Ovary (tissue), 7 donors: ENCODE measurements at regions not wholly inside any gene's neighbourhood (a gene's known extent, or its start where the extent isn't known, plus 50 kb on each side); places are given as distances from the start of the nearest gene placed in this dataset.

Experiments used
- DNase-seq, 5 donors: peaks; one replicate each; pipeline ENCODE4 v3.0.0-alpha.2; 2019 to 2020
- H3K27ac ChIP-seq, 2 donors: fragments of 200-600 bp; one replicate each; pipeline versions ENCODE4 v1.5.1 to v1.8.0; 2019 to 2022
- H3K27me3 ChIP-seq: fragments of 200-600 bp; one replicate; pipeline ENCODE4 v1.8.0; 2022
- H3K36me3 ChIP-seq: fragments of 200-600 bp; sonication (generic); one replicate; pipeline ENCODE4 v1.5.1; 2019
- H3K4me1 ChIP-seq: one replicate; pipeline ENCODE4 v1.8.1; 2013; ENCODE audit warnings: mild to moderate bottlenecking, moderate library complexity; ENCODE audit not compliant: insufficient read depth
- H3K4me3 ChIP-seq: fragments of 200-600 bp; sonication (generic); one replicate; pipeline ENCODE4 v1.5.1; 2017
- H3K9me3 ChIP-seq, 2 donors: fragments of 200-600 bp in 1 of 2; sonication (generic) in 1 of 2; one replicate each; pipeline versions ENCODE4 v1.5.1 to v1.8.1; 2013 to 2019; ENCODE audit warnings: mild to moderate bottlenecking in 1 of 2, moderate library complexity in 1 of 2
- EP300 ChIP-seq: sonication (generic); formaldehyde crosslinking; IDR thresholded peaks from one replicate; pipeline ENCODE4 v1.6.1; 2017; ENCODE audit warnings: antibody characterized with exemption
- POLR2A ChIP-seq: fragments of 450-650 bp; IDR thresholded peaks from one replicate; pipeline ENCODE4 v1.6.1; 2017; ENCODE audit warnings: antibody characterized with exemption, mild to moderate bottlenecking, moderate library complexity
- WGBS, 3 donors: extraction: QIAGEN DNeasy Blood & Tissue Kit in 1 of 3; methylation state at CpG; one replicate each; pipeline versions ENCODE4 v1.1.5 to v1.1.7; 2013 to 2017; 5-methylcytosine and 5-hydroxymethylcytosine counted together
- intact Hi-C, 4 donors: fragments of 100-400 bp; cut with DNase I; formaldehyde crosslinking; loops; one replicate each; pipeline versions ENCODE4 v1.11.0 to v1.15.1; 2022 to 2023
- TF ChIP-seq, protein P1 (sequence below), 3 donors: fragments of 450-650 bp in 2 of 3; fragments of 200-600 bp in 1 of 3; IDR thresholded peaks; one replicate each; pipeline versions ENCODE4 v1.5.1 to v1.8.0; 2016 to 2022; ENCODE audit warnings: antibody characterized with exemption in 3 of 3, mild to moderate bottlenecking in 1 of 3
- donor health status: DM: no; HTN: no; CAD: no; lungs with moderate emphysema.
- donor health status: DM: no; HTN: no; CAD: no.
- donor health status: Bipolar disorder and iron deficiency.
- donor health status: DM: no; HTN: no; CAD: no.
- donor health status: DM: yes; HTN: yes; CAD: no.

- 58 to 61% (median 61%) methylated on average over 2 of the region's 2 CpGs for WGBS, 3 donors
- no peak for DNase-seq
These were observed 363.6 kb upstream of the C1orf174 start for GRCh38 chr1:4263699-4264098.

DNA sequence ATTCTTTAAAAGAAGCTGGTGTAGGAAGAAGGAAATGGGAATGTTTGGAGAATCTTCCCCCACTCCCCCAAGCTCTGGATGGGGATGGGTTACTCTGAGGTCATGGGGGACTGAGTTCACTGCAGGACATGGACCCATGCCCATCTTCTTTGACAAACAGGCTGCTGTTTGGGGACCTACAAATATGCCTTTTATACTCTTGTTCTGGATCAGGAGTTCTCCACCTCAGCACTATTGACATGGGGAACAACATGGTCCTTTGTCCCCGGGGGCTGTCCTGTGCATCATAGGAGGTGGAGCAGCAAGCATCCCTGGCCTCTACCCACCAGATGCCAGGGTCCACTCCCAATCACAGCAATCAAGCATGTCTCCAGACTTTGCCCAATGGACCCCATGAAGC lies 365.8 kb upstream of the C1orf174 start:
- no peak for DNase-seq
- intact Hi-C loops, result loop anchor here in 1 of 4 donors (5.0 kb wide), 1 partner anchor 101 kb away; no protein-coding TSS in a partner anchor
- WGBS, 3 donors, result 70 to 82% (median 74%) methylated on average over 1 of the region's 1 CpG
- Histone ChIP-seq H3K4me3 (no peak overlapping the region), H3K9me3 (no peaks in the 10 kb centered on the region), H3K27ac (no peak overlapping the region), H3K36me3 (no peaks in the 10 kb centered on the region), H3K4me1 (no peaks in the 10 kb centered on the region), H3K27me3 (no peaks in the 10 kb centered on the region)
- TF ChIP-seq POLR2A (no peak), EP300 (no peak)
- TF ChIP-seq, protein P1, sequence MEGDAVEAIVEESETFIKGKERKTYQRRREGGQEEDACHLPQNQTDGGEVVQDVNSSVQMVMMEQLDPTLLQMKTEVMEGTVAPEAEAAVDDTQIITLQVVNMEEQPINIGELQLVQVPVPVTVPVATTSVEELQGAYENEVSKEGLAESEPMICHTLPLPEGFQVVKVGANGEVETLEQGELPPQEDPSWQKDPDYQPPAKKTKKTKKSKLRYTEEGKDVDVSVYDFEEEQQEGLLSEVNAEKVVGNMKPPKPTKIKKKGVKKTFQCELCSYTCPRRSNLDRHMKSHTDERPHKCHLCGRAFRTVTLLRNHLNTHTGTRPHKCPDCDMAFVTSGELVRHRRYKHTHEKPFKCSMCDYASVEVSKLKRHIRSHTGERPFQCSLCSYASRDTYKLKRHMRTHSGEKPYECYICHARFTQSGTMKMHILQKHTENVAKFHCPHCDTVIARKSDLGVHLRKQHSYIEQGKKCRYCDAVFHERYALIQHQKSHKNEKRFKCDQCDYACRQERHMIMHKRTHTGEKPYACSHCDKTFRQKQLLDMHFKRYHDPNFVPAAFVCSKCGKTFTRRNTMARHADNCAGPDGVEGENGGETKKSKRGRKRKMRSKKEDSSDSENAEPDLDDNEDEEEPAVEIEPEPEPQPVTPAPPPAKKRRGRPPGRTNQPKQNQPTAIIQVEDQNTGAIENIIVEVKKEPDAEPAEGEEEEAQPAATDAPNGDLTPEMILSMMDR (IDR thresholded peaks at IDR 0.05), result no peak

More at GRCh38 chr1:4263699-4264098, 363.6 kb upstream of the C1orf174 start:
- no peaks in the 10 kb centered on the region for H3K4me1 ChIP-seq
- H3K36me3 ChIP-seq, result no peaks in the 10 kb centered on the region
- no peak overlapping the region for H3K4me3 ChIP-seq
- H3K27me3 ChIP-seq, result no peaks in the 10 kb centered on the region
- TF ChIP-seq, protein P1 (IDR thresholded peaks at IDR 0.05), result no peak
- no peak for TF ChIP-seq EP300
- no peak for TF ChIP-seq POLR2A
- no peak overlapping the region for H3K27ac ChIP-seq
- no peaks in the 10 kb centered on the region for H3K9me3 ChIP-seq
- intact Hi-C loops, result no loop called here

DNA sequence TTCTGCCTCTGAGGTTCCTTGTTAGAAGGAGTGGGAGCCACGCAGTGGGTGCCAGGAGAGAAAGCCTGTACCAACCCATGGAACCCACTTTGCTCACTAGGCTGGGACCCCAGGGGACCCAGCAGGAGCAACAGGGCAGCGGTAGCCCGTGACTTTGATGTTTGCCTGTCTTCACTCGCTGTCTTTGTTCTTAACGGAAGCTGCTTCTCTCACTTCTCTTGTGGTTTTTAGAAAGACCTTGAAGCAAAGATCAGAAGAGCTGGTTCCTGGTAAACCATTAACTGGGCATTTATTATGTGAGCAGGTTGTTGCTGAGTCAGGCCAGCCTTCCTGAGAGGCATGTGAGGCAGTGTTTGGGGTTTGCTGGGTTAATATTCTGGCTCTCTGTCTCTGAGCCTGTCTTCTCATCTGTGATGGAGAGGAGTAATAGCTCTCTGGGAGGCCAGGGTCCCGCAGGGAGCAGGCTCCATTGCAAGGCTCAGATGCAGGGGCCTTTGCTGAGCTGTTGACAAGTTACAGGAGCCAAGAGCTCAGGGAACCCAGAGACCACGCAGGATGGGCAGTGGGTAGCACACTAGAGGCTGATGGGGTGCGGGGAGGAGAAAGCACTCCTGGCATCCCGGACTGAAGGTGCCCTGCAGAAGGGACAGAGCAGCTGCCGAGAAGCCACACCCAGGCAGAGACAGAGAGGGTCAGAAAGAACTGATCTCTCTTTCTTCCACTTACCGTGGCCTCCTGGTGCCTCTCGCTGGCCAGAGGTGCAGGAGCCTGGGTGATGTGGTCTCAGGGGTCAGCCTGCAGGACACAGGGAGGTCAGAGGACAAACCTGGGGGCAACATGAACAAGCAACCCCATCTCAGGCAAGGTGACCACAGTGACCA lies 367.5 kb upstream of the C1orf174 start:
- Histone ChIP-seq H3K4me3 (no peak overlapping the region), H3K27ac (no peak overlapping the region), H3K4me1 (no peaks in the 10 kb centered on the region), H3K9me3 (no peaks in the 10 kb centered on the region), H3K36me3 (no peaks in the 10 kb centered on the region), H3K27me3 (no peaks in the 10 kb centered on the region)
- DNase-seq, result no peak
- WGBS, 3 donors, result 51 to 74% (median 55%) methylated on average over 12 of the region's 12 CpGs
- TF ChIP-seq, protein P1 (IDR thresholded peaks at IDR 0.05), result no peak
- TF ChIP-seq EP300 (no peak), POLR2A (no peak)
- intact Hi-C loops, result loop anchor here in 1 of 4 donors (5.0 kb wide), 1 partner anchor 100 kb away; no protein-coding TSS in a partner anchor

DNA sequence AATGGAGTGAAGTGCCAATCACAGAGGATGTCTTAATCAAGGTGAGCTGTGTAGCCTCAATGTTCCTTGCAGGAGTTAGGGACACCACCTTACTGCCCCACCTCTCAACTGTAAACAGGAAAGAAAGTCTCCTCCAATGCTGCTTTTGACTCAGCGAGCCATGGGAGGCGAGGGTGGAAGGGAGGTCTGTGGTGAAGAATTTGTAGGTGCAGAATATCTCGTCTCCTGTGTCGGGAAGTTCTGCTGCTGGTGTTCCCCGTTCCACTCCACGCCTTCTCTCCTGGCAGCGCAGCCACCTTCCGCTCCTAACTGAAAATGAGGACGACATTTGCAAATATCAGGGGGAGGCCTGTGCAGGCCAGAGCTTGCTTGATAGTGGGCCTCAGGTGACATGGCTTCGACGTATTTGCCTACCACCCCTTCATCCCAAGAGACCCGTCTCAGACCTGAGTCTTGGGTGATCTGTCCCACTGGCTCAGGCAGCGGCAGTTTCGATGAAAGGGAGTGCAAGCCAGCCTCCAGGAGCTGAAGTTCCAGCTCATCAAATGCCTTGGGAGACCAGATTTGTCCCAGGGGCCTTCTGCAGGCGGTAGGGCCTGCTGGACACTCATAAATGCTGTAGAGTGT lies 368.3 kb upstream of the C1orf174 start:
- Histone ChIP-seq H3K9me3 (no peaks in the 10 kb centered on the region), H3K4me3 (no peak overlapping the region), H3K4me1 (no peaks in the 10 kb centered on the region), H3K27me3 (no peaks in the 10 kb centered on the region), H3K36me3 (no peaks in the 10 kb centered on the region), H3K27ac (no peak overlapping the region)
- no peak for TF ChIP-seq POLR2A
- TF ChIP-seq, protein P1 (IDR thresholded peaks at IDR 0.05), result no peak
- no peak for TF ChIP-seq EP300
- 81 to 86% (median 83%) methylated on average over 15 of the region's 15 CpGs for WGBS, 3 donors
- no peak for DNase-seq
- intact Hi-C loops, result loop anchor here in 1 of 4 donors (5.0 kb wide), 1 partner anchor 99 kb away; no protein-coding TSS in a partner anchor
